ENCODE measurements at regions not wholly inside any gene's neighbourhood (a gene's known extent, or its start where the extent isn't known, plus 50 kb on each side); places are given as distances from the start of the nearest gene placed in this dataset.
A peak's percentile ranks its signal among the peaks of the same experiment; 100 is the strongest.

DNA sequence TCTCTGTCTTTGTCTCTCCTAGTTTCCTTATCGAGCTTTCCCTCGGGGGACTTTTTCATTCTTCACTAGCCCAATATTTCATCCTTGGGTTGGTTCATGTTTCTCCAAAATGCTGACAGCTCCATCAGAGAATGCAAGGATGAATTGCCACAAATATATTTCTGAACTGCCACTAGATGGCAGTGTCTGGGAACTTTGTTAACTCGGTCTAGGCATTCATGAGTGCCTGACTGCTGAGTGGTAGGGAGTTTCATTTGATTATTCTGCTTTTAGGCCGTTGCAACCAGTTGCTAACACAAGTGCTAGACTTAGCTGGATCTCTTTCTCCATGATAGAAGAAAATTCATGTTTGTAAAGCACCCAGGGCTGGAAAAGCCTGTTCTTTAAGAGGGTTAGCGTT lies 73.5 kb upstream of the RAP2C start:
- H3K9me2 ChIP-seq (replicated peaks; ENCODE audit: low read depth, low read length) = no peaks in the 10 kb centered on the region
- H3K9me3 ChIP-seq (ENCODE audit: insufficient read depth, low read depth, low read length) = no peaks in the 10 kb centered on the region
- TF ChIP-seq, protein P1, sequence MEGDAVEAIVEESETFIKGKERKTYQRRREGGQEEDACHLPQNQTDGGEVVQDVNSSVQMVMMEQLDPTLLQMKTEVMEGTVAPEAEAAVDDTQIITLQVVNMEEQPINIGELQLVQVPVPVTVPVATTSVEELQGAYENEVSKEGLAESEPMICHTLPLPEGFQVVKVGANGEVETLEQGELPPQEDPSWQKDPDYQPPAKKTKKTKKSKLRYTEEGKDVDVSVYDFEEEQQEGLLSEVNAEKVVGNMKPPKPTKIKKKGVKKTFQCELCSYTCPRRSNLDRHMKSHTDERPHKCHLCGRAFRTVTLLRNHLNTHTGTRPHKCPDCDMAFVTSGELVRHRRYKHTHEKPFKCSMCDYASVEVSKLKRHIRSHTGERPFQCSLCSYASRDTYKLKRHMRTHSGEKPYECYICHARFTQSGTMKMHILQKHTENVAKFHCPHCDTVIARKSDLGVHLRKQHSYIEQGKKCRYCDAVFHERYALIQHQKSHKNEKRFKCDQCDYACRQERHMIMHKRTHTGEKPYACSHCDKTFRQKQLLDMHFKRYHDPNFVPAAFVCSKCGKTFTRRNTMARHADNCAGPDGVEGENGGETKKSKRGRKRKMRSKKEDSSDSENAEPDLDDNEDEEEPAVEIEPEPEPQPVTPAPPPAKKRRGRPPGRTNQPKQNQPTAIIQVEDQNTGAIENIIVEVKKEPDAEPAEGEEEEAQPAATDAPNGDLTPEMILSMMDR (conservative IDR thresholded peaks at IDR 0.05; ENCODE audit: low read length) = peak; percentile 58
- TF ChIP-seq EZH2phosphoT487 (IDR thresholded peaks at IDR 0.05; ENCODE audit: borderline replicate concordance) = no peak
- peak overlapping the region; percentile 76 for H2AFZ ChIP-seq (ENCODE audit: low read length)
- H4K20me1 ChIP-seq (ENCODE audit: insufficient read depth, low read length, poor library complexity, severe bottlenecking) = no peaks in the 10 kb centered on the region
- no peaks in the 10 kb centered on the region for H3K27me3 ChIP-seq (ENCODE audit: insufficient read depth, low read length, poor library complexity, severe bottlenecking)
- H3K4me2 ChIP-seq (ENCODE audit: low read depth, low read length, poor library complexity, severe bottlenecking) = peak overlapping the region; percentile 55
- H3F3A ChIP-seq (ENCODE audit: low read depth) = no peaks in the 10 kb centered on the region
- no peak overlapping the region for H3K9ac ChIP-seq (ENCODE audit: low read depth, low read length, poor library complexity, severe bottlenecking)
- no peaks in the 10 kb centered on the region for H3K4me1 ChIP-seq (ENCODE audit: insufficient read depth, low read length, poor library complexity, severe bottlenecking)
- no peaks in the 10 kb centered on the region for H3K79me2 ChIP-seq (ENCODE audit: insufficient read depth, low read length)
- peak overlapping the region; percentile 32 for H3K4me3 ChIP-seq (ENCODE audit: low read length, poor library complexity, severe bottlenecking)
- no peaks in the 10 kb centered on the region for H3K36me3 ChIP-seq (ENCODE audit: insufficient read depth, low read length)

DNA sequence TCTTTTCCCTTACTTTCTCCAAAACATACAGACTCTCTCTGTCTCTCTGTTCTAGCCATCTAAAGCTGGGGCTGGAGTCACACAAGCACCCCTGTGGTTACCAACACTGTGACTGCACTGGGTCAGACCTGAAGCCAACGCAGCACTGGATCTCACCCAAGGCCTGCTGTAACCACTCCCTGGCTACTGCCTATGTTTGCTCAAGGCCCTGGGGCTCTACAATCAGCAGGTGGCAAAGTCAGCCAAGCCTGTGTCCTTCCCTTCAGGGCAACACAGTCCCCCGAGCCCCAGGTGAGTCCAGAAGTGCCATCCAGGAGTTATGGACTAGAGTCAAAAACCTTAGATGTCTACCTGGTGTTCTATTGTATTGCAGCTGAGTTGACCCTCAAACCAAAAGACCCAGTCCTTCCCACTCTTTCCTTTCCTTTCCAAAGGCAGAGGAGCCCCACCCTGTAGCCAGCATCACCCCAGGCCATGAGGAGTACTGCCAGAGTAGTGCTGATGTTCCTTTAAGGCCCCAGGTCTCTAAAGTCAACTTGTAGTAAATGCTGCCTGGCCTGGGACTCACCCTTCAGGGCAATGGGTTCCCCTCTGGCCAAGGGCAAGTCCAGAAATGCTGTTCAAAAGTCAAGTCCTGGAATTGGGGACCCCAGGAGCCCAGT lies 58.8 kb upstream of the RAP2C start:
- TF ChIP-seq EZH2phosphoT487 (IDR thresholded peaks at IDR 0.05; ENCODE audit: borderline replicate concordance) = no peak
- no peak overlapping the region for H3K9ac ChIP-seq (ENCODE audit: low read depth, low read length, poor library complexity, severe bottlenecking)
- H3K4me1 ChIP-seq (ENCODE audit: insufficient read depth, low read length, poor library complexity, severe bottlenecking) = no peaks in the 10 kb centered on the region
- no peaks in the 10 kb centered on the region for H4K20me1 ChIP-seq (ENCODE audit: insufficient read depth, low read length, poor library complexity, severe bottlenecking)
- H3K4me3 ChIP-seq (ENCODE audit: low read length, poor library complexity, severe bottlenecking) = no peak overlapping the region
- H2AFZ ChIP-seq (ENCODE audit: low read length) = no peak overlapping the region
- no peaks in the 10 kb centered on the region for H3K27me3 ChIP-seq (ENCODE audit: insufficient read depth, low read length, poor library complexity, severe bottlenecking)
- no peaks in the 10 kb centered on the region for H3K9me2 ChIP-seq (replicated peaks; ENCODE audit: low read depth, low read length)
- H3K9me3 ChIP-seq (ENCODE audit: insufficient read depth, low read depth, low read length) = no peaks in the 10 kb centered on the region
- no peak overlapping the region for H3K4me2 ChIP-seq (ENCODE audit: low read depth, low read length, poor library complexity, severe bottlenecking)
- H3F3A ChIP-seq (ENCODE audit: low read depth) = no peaks in the 10 kb centered on the region
- H3K36me3 ChIP-seq (ENCODE audit: insufficient read depth, low read length) = no peaks in the 10 kb centered on the region
- H3K79me2 ChIP-seq (ENCODE audit: insufficient read depth, low read length) = no peaks in the 10 kb centered on the region

DNA sequence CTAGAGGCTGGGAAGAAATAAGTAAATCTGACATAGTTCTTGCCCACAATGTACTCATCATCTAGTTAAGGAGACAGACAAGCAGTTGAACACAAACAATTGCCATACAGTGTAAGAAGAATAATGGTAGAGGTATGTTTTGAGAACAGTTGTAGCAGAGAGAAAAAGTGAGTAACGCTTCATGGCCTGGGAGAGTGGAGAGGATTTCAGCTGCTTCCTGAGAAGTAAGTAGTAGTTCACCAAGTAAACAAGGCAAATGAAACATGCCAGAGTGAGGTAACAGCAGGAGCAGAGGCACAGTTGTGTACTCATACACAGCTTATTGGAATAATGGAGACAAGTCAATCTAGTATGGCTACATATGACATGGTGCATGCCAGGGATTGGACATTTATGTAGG lies 53.6 kb upstream of the RAP2C start:
- no peaks in the 10 kb centered on the region for H3K79me2 ChIP-seq (ENCODE audit: insufficient read depth, low read length)
- H3K36me3 ChIP-seq (ENCODE audit: insufficient read depth, low read length) = no peaks in the 10 kb centered on the region
- no peaks in the 10 kb centered on the region for H3K4me1 ChIP-seq (ENCODE audit: insufficient read depth, low read length, poor library complexity, severe bottlenecking)
- H3K4me2 ChIP-seq (ENCODE audit: low read depth, low read length, poor library complexity, severe bottlenecking) = no peak overlapping the region
- no peak overlapping the region for H3K9ac ChIP-seq (ENCODE audit: low read depth, low read length, poor library complexity, severe bottlenecking)
- H2AFZ ChIP-seq (ENCODE audit: low read length) = no peak overlapping the region
- no peaks in the 10 kb centered on the region for H3K9me2 ChIP-seq (replicated peaks; ENCODE audit: low read depth, low read length)
- H3K4me3 ChIP-seq (ENCODE audit: low read length, poor library complexity, severe bottlenecking) = no peak overlapping the region
- no peaks in the 10 kb centered on the region for H3K27me3 ChIP-seq (ENCODE audit: insufficient read depth, low read length, poor library complexity, severe bottlenecking)
- no peaks in the 10 kb centered on the region for H3F3A ChIP-seq (ENCODE audit: low read depth)
- TF ChIP-seq EZH2phosphoT487 (IDR thresholded peaks at IDR 0.05; ENCODE audit: borderline replicate concordance) = no peak
- TF ChIP-seq, protein P1 (conservative IDR thresholded peaks at IDR 0.05; ENCODE audit: low read length) = no peak
- no peaks in the 10 kb centered on the region for H4K20me1 ChIP-seq (ENCODE audit: insufficient read depth, low read length, poor library complexity, severe bottlenecking)
- no peaks in the 10 kb centered on the region for H3K9me3 ChIP-seq (ENCODE audit: insufficient read depth, low read depth, low read length)

DNA sequence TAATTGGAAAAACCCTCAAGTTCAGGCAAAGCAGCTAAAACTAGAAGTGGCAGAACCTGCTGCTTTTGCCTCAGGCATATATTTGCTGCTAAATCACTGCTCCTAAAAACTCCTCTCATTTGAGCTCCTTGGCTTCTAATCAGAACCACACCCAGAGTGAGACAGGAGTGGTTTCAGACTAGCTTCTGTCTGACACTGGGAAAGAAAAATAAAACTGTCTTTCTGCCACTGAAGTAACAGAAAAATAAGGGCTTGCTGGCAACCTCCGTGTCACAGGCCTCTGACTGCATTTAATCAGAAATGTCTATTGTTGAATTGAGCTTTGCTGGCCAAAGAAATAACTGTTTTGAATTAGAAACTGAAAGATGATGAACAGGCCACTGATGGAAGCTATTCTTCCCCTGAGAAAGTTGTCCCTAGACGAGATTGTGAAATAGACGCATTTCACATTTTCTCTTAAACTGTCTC lies 52.1 kb upstream of the RAP2C start:
- Histone ChIP-seq H3K4me3 (ENCODE audit: low read length, poor library complexity, severe bottlenecking) (no peak overlapping the region), H3K36me3 (ENCODE audit: insufficient read depth, low read length) (no peaks in the 10 kb centered on the region)

More for the DNA sequence above, 52.1 kb upstream of the RAP2C start:
- H3K9me2 ChIP-seq (replicated peaks; ENCODE audit: low read depth, low read length) = no peaks in the 10 kb centered on the region
- TF ChIP-seq, protein P1 (conservative IDR thresholded peaks at IDR 0.05; ENCODE audit: low read length) = no peak
- no peak for TF ChIP-seq EZH2phosphoT487 (IDR thresholded peaks at IDR 0.05; ENCODE audit: borderline replicate concordance)
- no peak overlapping the region for H3K4me2 ChIP-seq (ENCODE audit: low read depth, low read length, poor library complexity, severe bottlenecking)
- H3F3A ChIP-seq (ENCODE audit: low read depth) = no peaks in the 10 kb centered on the region
- no peaks in the 10 kb centered on the region for H3K79me2 ChIP-seq (ENCODE audit: insufficient read depth, low read length)
- H4K20me1 ChIP-seq (ENCODE audit: insufficient read depth, low read length, poor library complexity, severe bottlenecking) = no peaks in the 10 kb centered on the region
- no peak overlapping the region for H3K9ac ChIP-seq (ENCODE audit: low read depth, low read length, poor library complexity, severe bottlenecking)
- H3K4me1 ChIP-seq (ENCODE audit: insufficient read depth, low read length, poor library complexity, severe bottlenecking) = no peaks in the 10 kb centered on the region
- H2AFZ ChIP-seq (ENCODE audit: low read length) = no peak overlapping the region
- no peaks in the 10 kb centered on the region for H3K9me3 ChIP-seq (ENCODE audit: insufficient read depth, low read depth, low read length)
- no peaks in the 10 kb centered on the region for H3K27me3 ChIP-seq (ENCODE audit: insufficient read depth, low read length, poor library complexity, severe bottlenecking)

All from Loucy (cell line).